C4-2B (cell line): ENCODE measurements at regions not wholly inside any gene's neighbourhood (a gene's known extent, or its start where the extent isn't known, plus 50 kb on each side); places are given as distances from the start of the nearest gene placed in this dataset.
"Not testable (repeated sequence)": the region's sequence is repeated elsewhere in the genome, so short reads cannot be mapped to it uniquely, and the experiment has no call there.

Experiments used
- H3K27ac ChIP-seq: fragments of 450-650 bp; 2 replicates; pipeline ENCODE4 v1.5.1; 2017
- CTCF ChIP-seq: fragments of 450-650 bp; conservative IDR thresholded peaks from 2 replicates; pipeline ENCODE4 v1.5.1; 2017; ENCODE audit warnings: mild to moderate bottlenecking
- ZFX ChIP-seq: fragments of 450-650 bp; IDR thresholded peaks from 2 replicates; pipeline ENCODE4 v1.6.1; 2017

- no peak overlapping the region for H3K27ac ChIP-seq
- no peak for TF ChIP-seq CTCF
- TF ChIP-seq ZFX, result no peak
Observed at GRCh38 chr12:42871816-42872215, 282.3 kb upstream of the PRICKLE1 start.

- H3K27ac ChIP-seq, result no peak overlapping the region
- TF ChIP-seq ZFX, result no peak
- no peak for TF ChIP-seq CTCF
Observed at GRCh38 chr12:42868291-42868690, 278.7 kb upstream of the PRICKLE1 start.

GRCh38 chr12:42865282-42865681 is 275.7 kb upstream of the PRICKLE1 start:
- TF ChIP-seq CTCF (no peak), ZFX (no peak)

GRCh38 chr12:42862055-42862454 is 272.5 kb upstream of the PRICKLE1 start:
- no peak for TF ChIP-seq CTCF
- TF ChIP-seq ZFX, result no peak

More at GRCh38 chr12:42865282-42865681, 275.7 kb upstream of the PRICKLE1 start:
- peak overlapping the region; percentile 91; the same call in 1 of the 2 replicates for H3K27ac ChIP-seq

GRCh38 chr12:42860331-42860730 is 270.8 kb upstream of the PRICKLE1 start:
- not testable (repeated sequence) for H3K27ac ChIP-seq

More at GRCh38 chr12:42862055-42862454, 272.5 kb upstream of the PRICKLE1 start:
- H3K27ac ChIP-seq, result no peak overlapping the region

- TF ChIP-seq CTCF (no peak), ZFX (no peak)
Observed at GRCh38 chr12:42859612-42860011, 270.1 kb upstream of the PRICKLE1 start.

GRCh38 chr12:42857106-42857505 is 267.6 kb upstream of the PRICKLE1 start:
- no peak for TF ChIP-seq CTCF
- no peak for TF ChIP-seq ZFX

More at GRCh38 chr12:42859612-42860011, 270.1 kb upstream of the PRICKLE1 start:
- H3K27ac ChIP-seq, result no peak overlapping the region

GRCh38 chr12:42855362-42855950 is 265.9 kb upstream of the PRICKLE1 start:
- TF ChIP-seq ZFX, result no peak
- TF ChIP-seq CTCF, result no peak

More at GRCh38 chr12:42857106-42857505, 267.6 kb upstream of the PRICKLE1 start:
- H3K27ac ChIP-seq, result no peak overlapping the region

More at GRCh38 chr12:42855362-42855950, 265.9 kb upstream of the PRICKLE1 start:
- H3K27ac ChIP-seq, result no peak overlapping the region
